H1 (cell line): ENCODE measurements at regions not wholly inside any gene's neighbourhood (a gene's known extent, or its start where the extent isn't known, plus 50 kb on each side); places are given as distances from the start of the nearest gene placed in this dataset.

Experiments used
- CTCF ChIA-PET: fragments of 300-600 bp; sonication (Branson Sonifier 250); formaldehyde crosslinking; loops from one replicate; lab custom pipeline; 2021; ENCODE audit not compliant: partially characterized antibody; lab: Charles Lee
- POLR2A ChIA-PET: fragments of 300-600 bp; sonication (Branson Sonifier 250); formaldehyde crosslinking; loops from one replicate; lab custom pipeline; 2021; ENCODE audit warnings: inconsistent platforms; ENCODE audit not compliant: partially characterized antibody; lab: Charles Lee
- DNase-seq, 2 experiments: peaks; one replicate each; pipeline versions ENCODE4 v3.0.0 to v3.0.0-alpha.2; 2010 to 2022; ENCODE audit warnings: low spot score in 2 of 2, low read depth in 1 of 2, mixed read lengths in 1 of 2
- FAIRE-seq: peaks from 2 replicates; lab custom pipeline; 2011; peaks lifted over from hg19 to GRCh38; lab: Jason Lieb, UNC
- H2AFZ ChIP-seq: 2 replicates; pipeline ENCODE4 v1.8.1; 2012; ENCODE audit warnings: low read length, inconsistent platforms
- H2AK5ac ChIP-seq: 2 replicates; pipeline ENCODE4 v1.6.1; 2013; ENCODE audit warnings: low read depth, low read length
- H2BK120ac ChIP-seq: replicated peaks from 2 replicates; pipeline ENCODE3; 2013; ENCODE audit warnings: low read depth, low read length, inconsistent platforms
- H2BK12ac ChIP-seq: 2 replicates; pipeline ENCODE4 v1.6.1; 2013; ENCODE audit warnings: low read depth, low read length
- H2BK15ac ChIP-seq: 2 replicates; pipeline ENCODE4 v1.6.1; 2013; ENCODE audit warnings: low read length
- H2BK20ac ChIP-seq: 2 replicates; pipeline ENCODE4 v1.6.1; 2013; ENCODE audit warnings: low read length
- H2BK5ac ChIP-seq: 2 replicates; pipeline ENCODE4 v1.6.1; 2013; ENCODE audit warnings: low read depth, low read length
- H3K14ac ChIP-seq: 2 replicates; pipeline ENCODE4 v1.6.1; 2013; ENCODE audit warnings: inconsistent platforms; ENCODE audit not compliant: insufficient read length
- H3K18ac ChIP-seq: 2 replicates; pipeline ENCODE4 v1.6.1; 2013; ENCODE audit warnings: low read length; ENCODE audit errors: extremely low read depth
- H3K23ac ChIP-seq: 2 replicates; pipeline ENCODE4 v1.6.1; 2013; ENCODE audit warnings: inconsistent platforms; ENCODE audit not compliant: insufficient read length
- H3K23me2 ChIP-seq: 2 replicates; pipeline ENCODE4 v1.6.1; 2013; ENCODE audit warnings: low read depth, low read length
- H3K27ac ChIP-seq: 2 replicates; pipeline ENCODE4 v1.6.1; 2011; ENCODE audit warnings: low read depth, low read length, inconsistent platforms
- H3K27me3 ChIP-seq, 4 experiments: replicated peaks in 1 of 4; 1 replicate in 1 of 4; 2 replicates in 3 of 4; pipeline versions ENCODE4 v1.6.1 to v1.8.1; 2011 to 2013; ENCODE audit warnings: low read length in 3 of 4, mild to moderate bottlenecking in 3 of 4, inconsistent platforms in 2 of 4, mixed read lengths in 2 of 4, moderate library complexity in 1 of 4; ENCODE audit not compliant: control insufficient read depth in 3 of 4, insufficient read depth in 3 of 4; ENCODE audit errors: extremely low read depth in 1 of 4
- H3K36me3 ChIP-seq, 4 experiments: 2 replicates each; pipeline versions ENCODE4 v1.6.1 to v1.8.1; 2011 to 2013; ENCODE audit warnings: mild to moderate bottlenecking in 4 of 4, low read length in 3 of 4, moderate library complexity in 2 of 4, control low read depth in 1 of 4, inconsistent platforms in 1 of 4; ENCODE audit not compliant: insufficient read depth in 4 of 4, control insufficient read depth in 2 of 4
- H3K4ac ChIP-seq: replicated peaks from 2 replicates; pipeline ENCODE3; 2013; ENCODE audit warnings: low read length, low read depth, mixed read lengths, inconsistent platforms; ENCODE audit not compliant: insufficient read length
- H3K4me1 ChIP-seq, 4 experiments: replicated peaks in 1 of 4; 1 replicate in 1 of 4; 2 replicates in 3 of 4; pipeline versions ENCODE4 v1.6.1 to v1.8.1; 2011 to 2013; ENCODE audit warnings: low read length in 3 of 4, inconsistent platforms in 2 of 4, mixed read lengths in 1 of 4; ENCODE audit not compliant: insufficient read depth in 4 of 4, control insufficient read depth in 3 of 4
- H3K4me2 ChIP-seq, 2 experiments: 2 replicates each; pipeline versions ENCODE4 v1.6.1 to v1.8.1; 2011 to 2013; ENCODE audit warnings: low read depth in 2 of 2, low read length in 2 of 2, control low read depth in 1 of 2, inconsistent platforms in 1 of 2, mild to moderate bottlenecking in 1 of 2; ENCODE audit not compliant: insufficient read depth in 1 of 2
- H3K4me3 ChIP-seq, 4 experiments: fragments of 200-600, 300-600 bp in 1 of 4; sonication (generic), shearing (Covaris generic), sonication (Bioruptor Twin) in 1 of 4; 2 replicates each; pipeline versions ENCODE4 v1.5.1 to v1.8.1; 2011 to 2016; ENCODE audit warnings: low read length in 4 of 4, low read depth in 3 of 4, control low read depth in 2 of 4, inconsistent platforms in 2 of 4, mild to moderate bottlenecking in 2 of 4, mixed read lengths in 1 of 4, moderate library complexity in 1 of 4; ENCODE audit not compliant: insufficient read depth in 2 of 4; ENCODE audit errors: extremely low read depth in 1 of 4
- H3K56ac ChIP-seq: replicated peaks from 2 replicates; pipeline ENCODE3; 2013; ENCODE audit warnings: low read depth, mild to moderate bottlenecking, mixed read lengths, low read length, inconsistent platforms; ENCODE audit not compliant: insufficient read length
- H3K79me1 ChIP-seq: 2 replicates; pipeline ENCODE4 v1.6.1; 2013; ENCODE audit warnings: low read depth, low read length, control low read depth
- H3K79me2 ChIP-seq, 2 experiments: 2 replicates each; pipeline versions ENCODE4 v1.6.1 to v1.8.1; 2012 to 2013; ENCODE audit warnings: low read length in 2 of 2, mild to moderate bottlenecking in 2 of 2, inconsistent platforms in 1 of 2; ENCODE audit not compliant: insufficient read depth in 2 of 2, control insufficient read depth in 1 of 2
- H3K9ac ChIP-seq, 4 experiments: replicated peaks in 1 of 4; 1 replicate in 1 of 4; 2 replicates in 3 of 4; pipeline versions ENCODE4 v1.6.1 to v1.8.1; 2011 to 2013; ENCODE audit warnings: low read depth in 3 of 4, low read length in 3 of 4, control low read depth in 2 of 4, mild to moderate bottlenecking in 2 of 4, moderate library complexity in 2 of 4, inconsistent platforms in 1 of 4; ENCODE audit errors: extremely low read depth in 1 of 4
- H3K9me3 ChIP-seq, 2 experiments: 2 replicates each; pipeline versions ENCODE4 v1.6.1 to v1.8.1; 2012 to 2013; ENCODE audit warnings: mild to moderate bottlenecking in 2 of 2, moderate library complexity in 2 of 2, control low read depth in 1 of 2, inconsistent platforms in 1 of 2, low read depth in 1 of 2, low read length in 1 of 2, mixed read lengths in 1 of 2; ENCODE audit not compliant: insufficient read depth in 2 of 2
- H4K20me1 ChIP-seq, 2 experiments: replicated peaks in 1 of 2; 2 replicates each; pipeline versions ENCODE3 to v1.8.1; 2011 to 2013; ENCODE audit warnings: inconsistent platforms in 2 of 2, low read length in 2 of 2, mild to moderate bottlenecking in 1 of 2; ENCODE audit not compliant: insufficient read depth in 2 of 2, control insufficient read depth in 1 of 2
- H4K5ac ChIP-seq: 2 replicates; pipeline ENCODE4 v1.6.1; 2013; ENCODE audit warnings: low read length, low read depth, mixed read lengths, inconsistent platforms; ENCODE audit not compliant: insufficient read length
- H4K8ac ChIP-seq: 2 replicates; pipeline ENCODE4 v1.8.0; 2013; ENCODE audit warnings: mild to moderate bottlenecking, moderate library complexity, low read length, inconsistent platforms; ENCODE audit not compliant: insufficient read depth; ENCODE audit errors: extremely low read depth
- H4K91ac ChIP-seq: replicated peaks from 2 replicates; pipeline ENCODE3; 2013; ENCODE audit warnings: low read length, mixed read lengths, inconsistent platforms; ENCODE audit not compliant: insufficient read length
- ATF3 ChIP-seq: IDR thresholded peaks from 2 replicates; pipeline ENCODE4 v1.6.1; 2011; ENCODE audit warnings: low read depth, mild to moderate bottlenecking, low read length; ENCODE audit not compliant: insufficient read depth
- BACH1 ChIP-seq: IDR thresholded peaks from 2 replicates; pipeline ENCODE4 v1.6.1; 2012; ENCODE audit warnings: low read length, improper control_type of control experiment
- BRCA1 ChIP-seq: IDR thresholded peaks from 2 replicates; pipeline ENCODE4 v1.6.1; 2012; ENCODE audit warnings: low read depth, low read length, improper control_type of control experiment
- CBX8 ChIP-seq: fragments of 300-800, 300-1000 bp; sonication (generic); IDR thresholded peaks from 2 replicates; pipeline ENCODE4 v1.7.1; 2016; ENCODE audit warnings: low read depth, low read length, borderline replicate concordance
- CTCF ChIP-seq, 3 experiments: IDR thresholded peaks; 1 replicate in 2 of 3; 2 replicates in 1 of 3; pipeline versions ENCODE4 v1.5.1 to v1.6.1; 2011; ENCODE audit warnings: low read length in 3 of 3, mild to moderate bottlenecking in 3 of 3, inconsistent platforms in 2 of 3, low read depth in 1 of 3, moderate library complexity in 1 of 3; ENCODE audit not compliant: insufficient read depth in 1 of 3; ENCODE audit errors: control extremely low read depth in 1 of 3
- GABPA ChIP-seq: IDR thresholded peaks from 2 replicates; pipeline ENCODE4 v1.6.1; 2011; ENCODE audit warnings: mild to moderate bottlenecking, low read length, moderate library complexity, borderline replicate concordance; ENCODE audit not compliant: insufficient read depth
- JUN ChIP-seq: IDR thresholded peaks from 2 replicates; pipeline ENCODE4 v1.6.1; 2011; ENCODE audit warnings: low read depth, mild to moderate bottlenecking, improper control_type of control experiment, low read length
- NANOG ChIP-seq: IDR thresholded peaks from 2 replicates; pipeline ENCODE4 v1.6.1; 2011; ENCODE audit warnings: low read length, low read depth, mild to moderate bottlenecking, inconsistent platforms; ENCODE audit not compliant: insufficient read depth, poor library complexity, severe bottlenecking
- SAP30 ChIP-seq: fragments of 300-600 bp; sonication (generic); IDR thresholded peaks from 2 replicates; pipeline ENCODE4 v1.7.1; 2012; ENCODE audit warnings: low read length, moderate library complexity, mild to moderate bottlenecking, inconsistent platforms; ENCODE audit not compliant: insufficient read depth, insufficient replicate concordance
- SP1 ChIP-seq: IDR thresholded peaks from 2 replicates; pipeline ENCODE4 v1.6.1; 2011; ENCODE audit warnings: low read depth, low read length
- SUZ12 ChIP-seq: fragments of 200-600 bp; sonication (generic); IDR thresholded peaks from 2 replicates; pipeline ENCODE4 v1.6.1; 2012; ENCODE audit warnings: mild to moderate bottlenecking, inconsistent platforms, low read length, moderate library complexity, mixed read lengths
- YY1 ChIP-seq: IDR thresholded peaks from 2 replicates; pipeline ENCODE4 v1.6.1; 2011; ENCODE audit warnings: low read depth, mild to moderate bottlenecking, low read length
- WGBS, 2 experiments: shearing (Covaris generic) in 1 of 2; methylation state at CpG; one replicate each; pipeline versions ENCODE4 v1.1.6 to v1.1.7; 2013 to 2015; ENCODE audit warnings: low lambda C conversion rate in 2 of 2, mixed read lengths in 2 of 2, inconsistent platforms in 1 of 2, low coverage in 1 of 2, missing lambda C conversion rate in 1 of 2; ENCODE audit not compliant: insufficient replicate concordance in 2 of 2, insufficient coverage in 1 of 2, insufficient read length in 1 of 2; ENCODE audit errors: extremely low coverage in 1 of 2, missing lambda C conversion rate in 1 of 2; 5-methylcytosine and 5-hydroxymethylcytosine counted together

GRCh38 chr3:34948517-34948916 lies 690.8 kb upstream of the ARPP21 start:
- no peak overlapping the region for H3K4ac ChIP-seq
- H4K91ac ChIP-seq: no peak overlapping the region
- no peak overlapping the region for H4K8ac ChIP-seq
- no peak overlapping the region for H2AFZ ChIP-seq
- no peak overlapping the region for H2BK15ac ChIP-seq
- no peak overlapping the region for H2AK5ac ChIP-seq
- no peaks in the 10 kb centered on the region for H3K9me3 ChIP-seq
- CTCF ChIA-PET: interaction anchor here (0.6 to 1.6 kb wide), 5 partner anchors 16 to 1442 kb away, joined by 3 read pairs; no protein-coding TSS in a partner anchor
- H3K27me3 ChIP-seq: no peaks in the 10 kb centered on the region
- no peak overlapping the region for H3K27ac ChIP-seq
- H3K23ac ChIP-seq: no peak overlapping the region
- no peaks in the 10 kb centered on the region for H3K23me2 ChIP-seq
- POLR2A ChIA-PET: no interaction called here
- H3K56ac ChIP-seq: no peak overlapping the region
- H2BK20ac ChIP-seq: no peak overlapping the region
- no peak overlapping the region for H3K18ac ChIP-seq
- no peak overlapping the region for H3K4me3 ChIP-seq
- H3K79me1 ChIP-seq: no peaks in the 10 kb centered on the region
- no peak overlapping the region for H2BK5ac ChIP-seq
- no peaks in the 10 kb centered on the region for H3K79me2 ChIP-seq
- H4K20me1 ChIP-seq: no peaks in the 10 kb centered on the region
- no peak overlapping the region for H3K4me2 ChIP-seq
- no peak overlapping the region for H2BK12ac ChIP-seq
- 100% methylated on average over 1 of the region's 1 CpG; no CpG with 5 or more reads in 1 of the 2 experiments for WGBS, 2 experiments
- no peaks in the 10 kb centered on the region for H3K4me1 ChIP-seq
- H4K5ac ChIP-seq: no peak overlapping the region
- no peak for DNase-seq
- FAIRE-seq: no peak
- no peaks in the 10 kb centered on the region for H3K36me3 ChIP-seq
- H3K9ac ChIP-seq: no peak overlapping the region
- no peak overlapping the region for H2BK120ac ChIP-seq
- no peak overlapping the region for H3K14ac ChIP-seq
- no peak for TF ChIP-seq GABPA
- TF ChIP-seq SUZ12: no peak
- TF ChIP-seq ATF3: no peak
- TF ChIP-seq SAP30: no peak
- TF ChIP-seq BACH1: no peak
- no peak for TF ChIP-seq BRCA1
- TF ChIP-seq CTCF (IDR thresholded peaks at IDR 0.05; ENCODE audit: control extremely low read depth in 1 of 3, insufficient read depth in 1 of 3, low read depth in 1 of 3, low read length in 3 of 3): no peak
- no peak for TF ChIP-seq SP1
- no peak for TF ChIP-seq JUN
- no peak for TF ChIP-seq YY1
- TF ChIP-seq NANOG: no peak
- TF ChIP-seq CBX8: no peak
